ENCODE measurements at regions not wholly inside any gene's neighbourhood (a gene's known extent, or its start where the extent isn't known, plus 50 kb on each side); places are given as distances from the start of the nearest gene placed in this dataset.

- no peak for TF ChIP-seq CTCF (IDR thresholded peaks at IDR 0.05)
- no peak for TF ChIP-seq EZH2 (IDR thresholded peaks at IDR 0.05; ENCODE audit: borderline replicate concordance, insufficient read depth, low read depth, low read length, poor library complexity, severe bottlenecking)
Measured at GRCh38 chr4:126993351-126993750, 639.4 kb upstream of the INTU start.

Data from B cell (primary cell).